NCI-H1092 treated with DMSO at 0.1 percent for 48 hours (cell line): ENCODE measurements at regions not wholly inside any gene's neighbourhood (a gene's known extent, or its start where the extent isn't known, plus 50 kb on each side); places are given as distances from the start of the nearest gene placed in this dataset.
"Not testable (repeated sequence)": the region's sequence is repeated elsewhere in the genome, so short reads cannot be mapped to it uniquely, and the experiment has no call there.

Experiments used
- DNase-seq: peaks from one replicate; lab custom pipeline; 2025; lab: John Stamatoyannopoulos, UW

GRCh38 chr6:85079761-85080160, 315.4 kb upstream of the TBX18 start:
- no peak for DNase-seq

- DNase-seq, result no peak
These were observed 313.7 kb upstream of the TBX18 start for GRCh38 chr6:85078058-85078457.

GRCh38 chr6:85077098-85077497, 312.7 kb upstream of the TBX18 start:
- DNase-seq, result no peak

DNA sequence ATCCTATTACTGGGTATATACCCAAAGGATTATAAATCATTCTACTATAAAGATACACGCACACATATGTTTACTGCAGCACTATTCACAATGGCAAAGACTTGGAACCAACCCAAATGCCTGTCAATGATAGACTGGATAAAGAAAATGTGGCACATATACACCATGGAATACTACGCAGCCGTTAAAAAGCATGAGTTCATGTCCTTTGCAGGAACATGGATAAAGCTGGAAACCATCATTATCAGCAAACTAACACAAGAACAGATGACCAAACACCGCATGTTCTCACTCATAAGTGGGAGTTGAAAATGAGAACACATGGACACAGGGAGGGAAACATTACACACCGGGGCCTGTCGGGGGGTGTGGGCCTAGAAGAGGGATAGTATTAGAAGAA, 307.4 kb upstream of the TBX18 start:
- DNase-seq, result not testable (repeated sequence)

DNA sequence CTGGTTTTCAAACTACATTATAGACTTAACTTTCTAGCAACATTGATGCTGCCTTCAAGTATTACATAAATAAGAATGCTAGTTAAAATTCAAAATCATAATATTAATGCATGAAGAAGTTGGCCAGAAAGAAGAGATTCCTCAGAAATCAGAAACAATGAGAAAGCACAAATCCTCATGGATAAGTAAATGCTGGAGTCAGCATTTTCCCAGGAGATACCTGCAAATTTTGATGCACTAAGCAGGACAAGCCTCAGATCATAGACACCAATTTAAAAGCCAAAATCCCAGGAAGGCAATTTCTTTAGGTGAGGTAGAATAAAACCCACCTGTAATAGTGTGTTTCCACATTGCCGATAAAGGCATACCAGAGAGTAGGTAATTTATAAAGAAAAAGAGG, 305.2 kb upstream of the TBX18 start:
- DNase-seq, result no peak

DNA sequence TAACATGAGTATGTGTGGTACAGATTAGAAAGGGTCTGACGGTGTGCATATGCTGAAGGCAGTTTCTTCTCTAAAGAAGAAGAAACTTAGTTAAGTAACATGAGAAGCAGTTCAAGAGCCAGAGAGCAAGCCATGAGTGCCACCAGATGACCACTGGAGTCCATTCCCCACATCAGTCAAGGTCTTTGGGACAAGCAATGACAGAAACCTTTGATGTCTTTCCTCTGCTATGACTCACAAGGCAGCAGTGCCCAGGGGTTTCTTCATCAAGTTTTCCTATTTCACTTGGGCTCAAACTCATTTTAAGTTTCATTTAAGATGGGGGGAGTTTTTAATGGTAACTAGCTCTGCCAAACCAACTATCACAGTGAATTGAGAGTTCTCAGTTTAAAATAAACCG, 303.8 kb upstream of the TBX18 start:
- no peak for DNase-seq

DNA sequence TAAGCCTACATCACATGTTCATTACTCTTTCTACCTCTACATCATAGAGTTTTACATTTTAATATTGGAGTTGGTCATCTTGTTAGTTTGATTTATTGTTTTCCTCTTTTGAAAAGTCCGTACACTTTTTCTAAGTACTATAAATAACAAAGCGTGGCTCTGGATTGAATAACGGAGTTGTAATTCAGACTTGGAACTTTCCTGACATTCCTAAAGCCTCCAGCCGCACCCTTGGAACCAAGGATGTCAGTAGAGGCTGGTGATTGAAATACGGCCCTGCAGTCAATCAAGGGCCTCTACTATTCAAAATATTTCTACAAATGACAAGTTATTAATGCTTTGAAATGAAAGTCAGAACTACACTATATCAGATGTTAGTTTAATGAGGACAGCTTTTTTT, 301.9 kb upstream of the TBX18 start:
- DNase-seq, result no peak

DNA sequence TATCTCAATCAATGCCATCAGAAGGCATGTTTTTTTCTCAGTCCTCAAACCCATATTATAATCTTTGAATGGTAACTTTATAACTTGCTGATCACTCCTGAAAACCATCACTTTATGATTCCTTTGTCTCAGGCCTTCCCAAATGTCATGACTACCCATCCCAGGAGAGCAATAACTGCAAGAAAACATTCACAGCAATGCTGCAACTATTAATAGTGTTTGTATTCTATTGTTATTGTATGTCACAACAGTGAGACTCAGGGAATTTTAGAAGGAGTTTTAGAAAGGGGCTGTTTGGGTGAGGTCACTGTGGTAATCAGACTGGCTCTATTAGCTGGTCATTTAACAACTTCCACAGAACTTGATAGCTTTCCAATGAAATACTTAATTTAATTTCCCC, 301.4 kb upstream of the TBX18 start:
- no peak for DNase-seq

DNA sequence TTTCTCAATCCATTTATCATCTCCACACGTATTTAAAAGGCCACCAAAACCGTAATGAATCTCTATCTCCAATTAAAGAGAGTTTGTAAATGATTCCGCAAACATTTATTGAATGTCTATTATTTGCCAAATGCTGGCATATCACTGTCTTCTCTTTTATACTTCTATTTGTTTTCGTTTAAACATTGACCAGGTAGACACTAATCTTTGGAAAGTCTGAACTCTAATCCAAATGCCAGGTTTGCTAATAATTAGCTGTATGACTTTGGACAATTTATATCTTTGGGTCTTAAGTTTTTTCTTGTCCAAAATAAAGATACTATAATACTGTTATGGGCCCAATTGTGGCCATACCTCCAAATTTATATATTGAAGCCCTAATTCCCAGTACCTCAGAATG, 299.2 kb upstream of the TBX18 start:
- no peak for DNase-seq

DNA sequence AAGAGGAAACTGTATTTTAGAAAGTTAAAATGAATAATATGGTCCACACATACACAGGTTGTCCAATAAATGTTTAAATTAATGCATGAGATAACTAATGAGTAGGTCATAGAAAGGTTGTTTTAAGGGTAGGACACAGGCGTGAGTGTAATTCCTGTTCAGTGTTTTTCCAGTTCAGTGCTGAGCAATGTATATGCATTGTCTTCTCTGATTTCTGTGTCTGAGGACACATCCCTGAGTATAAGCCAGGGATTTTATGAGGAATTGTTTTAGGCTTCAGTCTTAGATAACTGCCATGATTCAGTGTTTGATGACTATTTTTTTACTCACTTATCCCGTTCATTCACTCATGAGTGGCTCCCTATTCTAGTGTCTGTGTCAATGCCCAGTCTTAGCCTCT, 298.5 kb upstream of the TBX18 start:
- no peak for DNase-seq

DNA sequence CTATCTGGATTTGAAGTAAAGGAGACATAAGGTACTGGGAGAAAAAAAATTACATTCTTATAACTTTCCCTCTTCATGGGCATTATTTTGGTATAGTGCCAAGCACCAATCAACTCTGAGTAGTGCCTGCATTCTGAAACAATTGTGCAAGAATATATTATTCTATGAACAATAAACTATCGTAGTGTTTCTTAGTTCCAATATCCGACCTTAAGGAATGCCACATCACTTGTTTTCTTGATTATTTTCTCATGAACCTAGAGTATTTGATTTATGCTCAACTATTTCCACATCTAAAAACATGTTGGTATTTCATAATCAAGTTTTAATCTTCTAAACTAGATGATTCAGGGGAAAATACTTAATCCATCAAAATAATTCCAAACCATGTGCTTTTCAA, 294.4 kb upstream of the TBX18 start:
- DNase-seq, result no peak

DNA sequence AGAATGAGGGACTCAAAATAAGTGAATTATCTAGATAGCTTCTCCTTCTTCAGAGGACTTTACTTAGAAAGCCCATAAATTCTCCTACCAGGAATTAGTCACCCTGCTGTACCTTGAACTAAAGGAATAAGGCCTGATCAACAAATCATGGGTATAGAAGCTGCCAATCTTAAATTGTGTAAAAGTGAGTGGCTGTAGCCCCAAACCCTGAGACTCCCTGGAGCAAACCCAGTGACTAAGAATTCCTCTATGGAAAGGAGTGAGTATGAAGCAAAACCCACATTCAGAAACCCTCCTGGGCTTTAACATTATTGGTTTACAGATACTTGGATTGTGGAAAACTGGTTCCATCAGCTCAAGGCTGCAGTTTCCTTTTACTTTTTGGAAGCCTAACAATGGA, 285.8 kb upstream of the TBX18 start:
- DNase-seq, result no peak

GRCh38 chr6:85049282-85049681, 284.9 kb upstream of the TBX18 start:
- no peak for DNase-seq

- DNase-seq, result no peak
These were observed 283.4 kb upstream of the TBX18 start for GRCh38 chr6:85047818-85048217.

DNA sequence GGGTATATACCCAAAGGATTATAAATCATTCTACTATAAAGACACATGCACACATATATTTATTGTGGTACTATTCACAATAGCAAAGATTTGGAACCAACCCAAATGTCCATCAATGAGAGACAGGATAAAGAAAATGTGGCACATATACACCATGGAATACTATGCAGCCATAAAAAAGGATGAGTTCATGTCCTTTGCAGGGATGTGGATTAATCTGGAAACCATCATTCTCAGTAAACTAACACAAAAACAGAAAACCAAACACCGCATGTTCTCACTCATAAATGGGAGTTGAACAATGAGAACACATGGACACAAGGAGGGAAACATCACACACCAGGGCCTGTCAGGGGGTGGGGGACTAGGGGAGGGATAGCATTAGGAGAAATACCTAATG, 281.4 kb upstream of the TBX18 start:
- not testable (repeated sequence) for DNase-seq

DNA sequence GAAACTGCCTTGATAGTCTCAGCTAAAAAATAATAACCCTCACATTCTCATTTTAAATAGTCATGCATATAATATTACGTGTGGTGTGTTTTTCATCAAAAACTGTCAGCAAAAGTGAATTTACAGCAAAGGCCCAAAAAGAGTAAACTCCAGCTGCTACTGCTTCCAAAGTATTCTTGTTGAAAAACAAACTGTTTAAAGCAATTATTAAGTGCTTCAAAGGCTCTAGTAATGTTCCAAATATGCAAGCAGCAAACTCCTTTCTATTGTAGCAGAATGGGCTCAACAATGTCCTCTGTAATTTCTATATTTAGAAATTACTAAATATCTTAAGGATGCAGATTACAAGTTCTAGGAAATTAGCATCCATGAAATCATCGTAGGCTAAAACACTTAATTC, 280.0 kb upstream of the TBX18 start:
- DNase-seq, result no peak

GRCh38 chr6:85041376-85041775, 277.0 kb upstream of the TBX18 start:
- no peak for DNase-seq

- no peak for DNase-seq
These were observed 272.8 kb upstream of the TBX18 start for GRCh38 chr6:85037221-85037620.

GRCh38 chr6:85035766-85036165, 271.4 kb upstream of the TBX18 start:
- DNase-seq, result no peak

DNA sequence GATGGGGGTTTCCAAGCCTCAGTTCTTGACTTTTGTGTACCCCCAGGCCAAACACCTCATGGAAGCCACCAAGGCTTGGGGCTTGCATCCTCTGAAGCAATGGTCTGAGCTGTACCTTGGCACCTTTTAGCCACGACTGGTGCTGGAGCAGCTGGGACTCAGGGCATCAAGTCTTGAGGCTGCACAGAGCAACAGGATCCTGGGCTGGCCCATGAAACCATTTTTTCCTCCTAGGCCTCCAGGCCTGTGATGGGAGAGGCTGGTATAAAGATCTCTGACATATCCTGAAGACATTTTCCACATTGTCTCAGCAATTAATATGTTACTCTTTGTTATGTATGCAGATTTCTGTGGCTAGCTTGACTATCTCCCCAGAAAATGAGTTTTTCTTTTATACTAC, 269.1 kb upstream of the TBX18 start:
- no peak for DNase-seq

- no peak for DNase-seq
These were observed 261.6 kb upstream of the TBX18 start for GRCh38 chr6:85026021-85026420.

- DNase-seq, result no peak
These were observed 259.3 kb upstream of the TBX18 start for GRCh38 chr6:85023721-85024120.

DNA sequence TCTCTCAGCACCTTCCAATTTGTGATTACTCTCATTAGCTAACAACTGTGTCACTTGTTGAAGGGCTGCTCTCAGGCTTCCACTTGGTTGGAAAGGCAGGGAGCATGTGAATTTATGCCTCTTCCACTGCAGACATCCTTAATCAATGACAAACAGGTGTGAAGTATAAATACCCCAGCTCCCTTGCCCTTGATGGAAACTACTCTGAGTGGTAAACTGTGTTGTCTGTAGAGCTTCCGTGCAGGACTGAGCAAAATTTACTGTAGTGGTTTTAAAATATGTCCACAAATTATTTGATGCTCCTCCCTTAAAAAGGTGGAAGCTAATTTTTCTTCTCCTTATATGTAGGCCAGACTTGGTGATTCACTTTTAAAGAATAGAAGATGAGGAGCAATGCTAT, 253.0 kb upstream of the TBX18 start:
- no peak for DNase-seq

- DNase-seq, result no peak
These were observed 252.3 kb upstream of the TBX18 start for GRCh38 chr6:85016726-85017125.

- no peak for DNase-seq
These were observed 251.1 kb upstream of the TBX18 start for GRCh38 chr6:85015396-85015990.
